T-helper 9 cell (primary cell): ENCODE measurements at regions not wholly inside any gene's neighbourhood (a gene's known extent, or its start where the extent isn't known, plus 50 kb on each side); places are given as distances from the start of the nearest gene placed in this dataset.

Experiments
- DNase-seq: peaks from one replicate; pipeline ENCODE4 v3.0.0-alpha.2; 2020

- DNase-seq, result no peak
Measured at GRCh38 chr5:123916345-123917121, 404.6 kb downstream of the CSNK1G3 start.

- DNase-seq, result no peak
Measured at GRCh38 chr5:123914333-123914732, 402.4 kb downstream of the CSNK1G3 start.

GRCh38 chr5:123907349-123907748 is 395.4 kb downstream of the CSNK1G3 start:
- no peak for DNase-seq

- no peak for DNase-seq
Measured at GRCh38 chr5:123906698-123907295, 394.8 kb downstream of the CSNK1G3 start.

GRCh38 chr5:123885081-123885480 is 373.1 kb downstream of the CSNK1G3 start:
- no peak for DNase-seq

- no peak for DNase-seq
Measured at GRCh38 chr5:123882965-123883345, 371.0 kb downstream of the CSNK1G3 start.

- no peak for DNase-seq
Measured at GRCh38 chr5:123882319-123882964, 370.5 kb downstream of the CSNK1G3 start.

- no peak for DNase-seq
Measured at GRCh38 chr5:123881759-123882244, 369.8 kb downstream of the CSNK1G3 start.

- DNase-seq, result no peak
Measured at GRCh38 chr5:123880875-123881274, 368.9 kb downstream of the CSNK1G3 start.

GRCh38 chr5:123879071-123879470 is 367.1 kb downstream of the CSNK1G3 start:
- DNase-seq, result no peak

- DNase-seq, result no peak
Measured at GRCh38 chr5:123876276-123876790, 364.4 kb downstream of the CSNK1G3 start.

GRCh38 chr5:123875561-123876275 is 363.7 kb downstream of the CSNK1G3 start:
- no peak for DNase-seq

- no peak for DNase-seq
Measured at GRCh38 chr5:123874600-123875201, 362.7 kb downstream of the CSNK1G3 start.

- DNase-seq, result no peak
Measured at GRCh38 chr5:123873846-123874245, 361.9 kb downstream of the CSNK1G3 start.

GRCh38 chr5:123871373-123871772 is 359.4 kb downstream of the CSNK1G3 start:
- DNase-seq, result no peak

- DNase-seq, result no peak
Measured at GRCh38 chr5:123868881-123869280, 356.9 kb downstream of the CSNK1G3 start.

GRCh38 chr5:123868267-123868666 is 356.3 kb downstream of the CSNK1G3 start:
- DNase-seq, result no peak

- DNase-seq, result no peak
Measured at GRCh38 chr5:123865641-123866040, 353.7 kb downstream of the CSNK1G3 start.

GRCh38 chr5:123864578-123864977 is 352.6 kb downstream of the CSNK1G3 start:
- no peak for DNase-seq

- no peak for DNase-seq
Measured at GRCh38 chr5:123858938-123859337, 347.0 kb downstream of the CSNK1G3 start.

- DNase-seq, result no peak
Measured at GRCh38 chr5:123856766-123857165, 344.8 kb downstream of the CSNK1G3 start.

- no peak for DNase-seq
Measured at GRCh38 chr5:123855609-123856008, 343.6 kb downstream of the CSNK1G3 start.
